Caki2 (cell line): ENCODE measurements at regions not wholly inside any gene's neighbourhood (a gene's known extent, or its start where the extent isn't known, plus 50 kb on each side); places are given as distances from the start of the nearest gene placed in this dataset.
A peak's percentile ranks its signal among the peaks of the same experiment; 100 is the strongest.

ENCODE experiments used
- DNase-seq: peaks from one replicate; pipeline ENCODE4 v3.0.0-alpha.2; 2015; ENCODE audit warnings: low read depth
- in situ Hi-C: cut with HindIII; loops from 2 replicates; pipeline ENCODE4 v1.10.0; 2016; ENCODE audit warnings: low sequenced_read_pairs, low pct_unique_long_range_greater_than_20kb, mixed read lengths

GRCh38 chr1:185681034-185681633 is 53.1 kb upstream of the HMCN1 start:
- in situ Hi-C loops, result no loop called here
- peak; percentile 30 for DNase-seq

GRCh38 chr1:185680453-185680852 is 53.7 kb upstream of the HMCN1 start:
- no peak for DNase-seq
- in situ Hi-C loops, result no loop called here

- in situ Hi-C loops, result no loop called here
- no peak for DNase-seq
Measured at GRCh38 chr1:185679220-185679619, 55.0 kb upstream of the HMCN1 start.

GRCh38 chr1:185676969-185677368 is 57.2 kb upstream of the HMCN1 start:
- in situ Hi-C loops, result no loop called here

GRCh38 chr1:185674201-185674600 is 60.0 kb upstream of the HMCN1 start:
- in situ Hi-C loops, result no loop called here
- DNase-seq, result no peak

More at GRCh38 chr1:185676969-185677368, 57.2 kb upstream of the HMCN1 start:
- peak; percentile 53 for DNase-seq

GRCh38 chr1:185672719-185673360 is 61.4 kb upstream of the HMCN1 start:
- DNase-seq, result no peak
- in situ Hi-C loops, result no loop called here

- DNase-seq, result peak; percentile 53
- in situ Hi-C loops, result no loop called here
Measured at GRCh38 chr1:185670187-185670627, 64.0 kb upstream of the HMCN1 start.

- no peak for DNase-seq
- in situ Hi-C loops, result no loop called here
Measured at GRCh38 chr1:185668013-185668412, 66.2 kb upstream of the HMCN1 start.

GRCh38 chr1:185666582-185666981 is 67.6 kb upstream of the HMCN1 start:
- in situ Hi-C loops, result no loop called here
- no peak for DNase-seq

- no peak for DNase-seq
- in situ Hi-C loops, result no loop called here
Measured at GRCh38 chr1:185663771-185664296, 70.4 kb upstream of the HMCN1 start.

- in situ Hi-C loops, result no loop called here
- DNase-seq, result no peak
Measured at GRCh38 chr1:185663332-185663731, 70.9 kb upstream of the HMCN1 start.

- no peak for DNase-seq
- in situ Hi-C loops, result no loop called here
Measured at GRCh38 chr1:185661971-185662370, 72.2 kb upstream of the HMCN1 start.

- in situ Hi-C loops, result no loop called here
- DNase-seq, result no peak
Measured at GRCh38 chr1:185656663-185657062, 77.5 kb upstream of the HMCN1 start.

GRCh38 chr1:185654952-185655314 is 79.3 kb upstream of the HMCN1 start:
- no peak for DNase-seq
- in situ Hi-C loops, result no loop called here

- in situ Hi-C loops, result no loop called here
- no peak for DNase-seq
Measured at GRCh38 chr1:185654199-185654951, 79.8 kb upstream of the HMCN1 start.

GRCh38 chr1:185653615-185654014 is 80.6 kb upstream of the HMCN1 start:
- no peak for DNase-seq
- in situ Hi-C loops, result no loop called here

GRCh38 chr1:185652348-185652747 is 81.8 kb upstream of the HMCN1 start:
- in situ Hi-C loops, result no loop called here
- DNase-seq, result no peak

GRCh38 chr1:185650602-185651230 is 83.5 kb upstream of the HMCN1 start:
- no peak for DNase-seq
- in situ Hi-C loops, result no loop called here
